IMR-90 (cell line): ENCODE measurements at regions not wholly inside any gene's neighbourhood (a gene's known extent, or its start where the extent isn't known, plus 50 kb on each side); places are given as distances from the start of the nearest gene placed in this dataset.

Experiments
- ATAC-seq: fragments of 200-7000 bp; cut with Tn5 transposase; 2 replicates; pipeline ENCODE4 v1.9.1; 2020; ENCODE audit warnings: low read depth, mild to moderate bottlenecking, moderate library complexity
- BruUV-seq: library from RNA; stranded (reverse); fragments of 400-500 nt; replicated peaks from 2 replicates; lab custom pipeline; 2021; lab: Mats Ljungman, UMichigan
- CTCF ChIA-PET: fragments of 300-600 bp; formaldehyde crosslinking; extraction: SDS; loops from one replicate; lab custom pipeline; 2021; ENCODE audit warnings: antibody characterized with exemption; lab: Yijun Ruan, JAX
- POLR2A ChIA-PET: fragments of 300-600 bp; sonication (Branson Sonifier 250); formaldehyde crosslinking; loops from one replicate; lab custom pipeline; 2022; ENCODE audit warnings: antibody characterized with exemption; ENCODE audit not compliant: unreplicated experiment; lab: Charles Lee
- DNase-seq: peaks from one replicate; pipeline ENCODE4 v3.0.0; 2013
- H2AFZ ChIP-seq: replicated peaks from 2 replicates; pipeline ENCODE3; 2013; ENCODE audit warnings: low read length, mild to moderate bottlenecking; ENCODE audit not compliant: poor library complexity
- H2AK5ac ChIP-seq: 2 replicates; pipeline ENCODE4 v1.6.1; 2013; ENCODE audit warnings: low read depth, low read length, inconsistent platforms
- H2AK9ac ChIP-seq: replicated peaks from 2 replicates; pipeline ENCODE3; 2013; ENCODE audit warnings: mild to moderate bottlenecking, low read depth, low read length, moderate library complexity; ENCODE audit not compliant: poor library complexity
- H2BK120ac ChIP-seq: 2 replicates; pipeline ENCODE4 v1.6.1; 2013; ENCODE audit warnings: low read depth, low read length, inconsistent platforms
- H2BK15ac ChIP-seq: 3 replicates; pipeline ENCODE4 v1.6.1; 2013; ENCODE audit warnings: low read depth, low read length, inconsistent platforms
- H2BK20ac ChIP-seq: 2 replicates; pipeline ENCODE4 v1.6.1; 2013; ENCODE audit warnings: low read depth, mild to moderate bottlenecking, inconsistent platforms, low read length, moderate library complexity
- H2BK5ac ChIP-seq: 2 replicates; pipeline ENCODE4 v1.6.1; 2013; ENCODE audit warnings: mild to moderate bottlenecking, low read depth, low read length, inconsistent platforms; ENCODE audit not compliant: poor library complexity, severe bottlenecking
- H3K14ac ChIP-seq: replicated peaks from 2 replicates; pipeline ENCODE4 v1.6.1; 2013; ENCODE audit warnings: low read depth, low read length, inconsistent platforms
- H3K18ac ChIP-seq: 2 replicates; pipeline ENCODE4 v1.6.1; 2013; ENCODE audit warnings: low read depth, low read length, control low read depth
- H3K23ac ChIP-seq: 2 replicates; pipeline ENCODE4 v1.6.1; 2013; ENCODE audit warnings: low read depth, low read length, inconsistent platforms
- H3K27ac ChIP-seq: 2 replicates; pipeline ENCODE4 v1.5.1; 2013; ENCODE audit warnings: mild to moderate bottlenecking, control low read depth, low read length; ENCODE audit not compliant: insufficient read depth
- H3K27me3 ChIP-seq: 2 replicates; pipeline ENCODE4 v1.6.1; 2013; ENCODE audit warnings: low read length; ENCODE audit not compliant: control insufficient read depth, insufficient read depth
- H3K36me3 ChIP-seq: 2 replicates; pipeline ENCODE4 v1.6.1; 2013; ENCODE audit warnings: low read length, mixed read lengths; ENCODE audit not compliant: control insufficient read depth, insufficient read depth
- H3K4ac ChIP-seq: 2 replicates; pipeline ENCODE4 v1.6.1; 2013; ENCODE audit warnings: low read depth, low read length, inconsistent platforms
- H3K4me1 ChIP-seq: 2 replicates; pipeline ENCODE4 v1.6.1; 2013; ENCODE audit warnings: low read length, mixed read lengths; ENCODE audit not compliant: control insufficient read depth, insufficient read depth
- H3K4me2 ChIP-seq: 2 replicates; pipeline ENCODE4 v1.6.1; 2013; ENCODE audit warnings: low read depth, mild to moderate bottlenecking, control low read depth, low read length, moderate library complexity
- H3K4me3 ChIP-seq: 2 replicates; pipeline ENCODE4 v1.5.1; 2013; ENCODE audit warnings: low read depth, mild to moderate bottlenecking, control low read depth, low read length, moderate library complexity; ENCODE audit not compliant: insufficient read depth
- H3K56ac ChIP-seq: 2 replicates; pipeline ENCODE4 v1.6.1; 2013; ENCODE audit warnings: low read length, inconsistent platforms; ENCODE audit not compliant: insufficient read depth; ENCODE audit errors: extremely low read depth
- H3K79me1 ChIP-seq, 2 experiments: 2 replicates each; pipeline ENCODE4 v1.6.1; 2013; ENCODE audit warnings: low read length in 2 of 2, inconsistent platforms in 1 of 2, low read depth in 1 of 2
- H3K9ac ChIP-seq: 2 replicates; pipeline ENCODE4 v1.6.1; 2013; ENCODE audit warnings: low read depth, low read length, control low read depth
- H3K9me1 ChIP-seq: 2 replicates; pipeline ENCODE4 v1.6.1; 2013; ENCODE audit warnings: low read length, inconsistent platforms; ENCODE audit not compliant: insufficient read depth
- H3K9me3 ChIP-seq: 2 replicates; pipeline ENCODE4 v1.6.1; 2013; ENCODE audit warnings: low read length; ENCODE audit not compliant: control insufficient read depth, insufficient read depth
- H4K20me1 ChIP-seq: 2 replicates; pipeline ENCODE4 v1.6.1; 2013; ENCODE audit warnings: low read length, inconsistent platforms; ENCODE audit not compliant: insufficient read depth
- H4K5ac ChIP-seq: 2 replicates; pipeline ENCODE4 v1.6.1; 2013; ENCODE audit warnings: mild to moderate bottlenecking, low read depth, low read length, control low read depth
- H4K8ac ChIP-seq, 2 experiments: 2 replicates each; pipeline ENCODE4 v1.6.1; 2013; ENCODE audit warnings: low read depth in 2 of 2, low read length in 2 of 2, control low read depth in 1 of 2, inconsistent platforms in 1 of 2
- H4K91ac ChIP-seq: 2 replicates; pipeline ENCODE4 v1.6.1; 2013; ENCODE audit warnings: low read depth, low read length, inconsistent platforms; ENCODE audit not compliant: insufficient read depth
- BHLHE40 ChIP-seq: fragments of 150-350 bp; IDR thresholded peaks from 2 replicates; pipeline ENCODE4 v1.6.1; 2016; ENCODE audit warnings: mild to moderate bottlenecking, low read depth, low read length
- CEBPB ChIP-seq: IDR thresholded peaks from 2 replicates; pipeline ENCODE4 v1.6.1; 2012; ENCODE audit warnings: low read depth, low read length, improper control_type of control experiment
- CHD1 ChIP-seq: IDR thresholded peaks from 2 replicates; pipeline ENCODE4 v1.6.1; 2012; ENCODE audit warnings: low read depth, low read length, improper control_type of control experiment
- FOS ChIP-seq: fragments of 150-350 bp; IDR thresholded peaks from 2 replicates; pipeline ENCODE4 v1.6.1; 2016; ENCODE audit warnings: low read depth, low read length
- MAFK ChIP-seq: IDR thresholded peaks from 2 replicates; pipeline ENCODE4 v1.6.1; 2012; ENCODE audit warnings: low read depth, low read length, improper control_type of control experiment
- MAZ ChIP-seq: IDR thresholded peaks from 2 replicates; pipeline ENCODE4 v1.6.1; 2012; ENCODE audit warnings: low read depth, mild to moderate bottlenecking, low read length, improper control_type of control experiment, moderate library complexity, borderline replicate concordance
- MXI1 ChIP-seq: IDR thresholded peaks from 2 replicates; pipeline ENCODE4 v1.6.1; 2012; ENCODE audit warnings: low read depth, mild to moderate bottlenecking, low read length, moderate library complexity, borderline replicate concordance
- NFE2L2 ChIP-seq: fragments of 150-350 bp; IDR thresholded peaks from 2 replicates; pipeline ENCODE4 v1.6.1; 2016; ENCODE audit warnings: low read depth, mild to moderate bottlenecking, low read length
- POLR2A ChIP-seq: IDR thresholded peaks from 2 replicates; pipeline ENCODE4 v1.6.1; 2012; ENCODE audit warnings: mild to moderate bottlenecking, low read depth, low read length
- RAD21 ChIP-seq: IDR thresholded peaks from 2 replicates; pipeline ENCODE4 v1.6.1; 2012; ENCODE audit warnings: low read length, improper control_type of control experiment
- RCOR1 ChIP-seq: IDR thresholded peaks from 2 replicates; pipeline ENCODE4 v1.6.1; 2012; ENCODE audit warnings: mild to moderate bottlenecking, low read length, improper control_type of control experiment; ENCODE audit not compliant: insufficient replicate concordance
- RFX5 ChIP-seq: IDR thresholded peaks from 2 replicates; pipeline ENCODE4 v1.8.0; 2012; ENCODE audit warnings: low read depth, mild to moderate bottlenecking, low read length, moderate library complexity
- SMC3 ChIP-seq: fragments of 150-350 bp; IDR thresholded peaks from 2 replicates; pipeline ENCODE4 v1.6.1; 2016; ENCODE audit warnings: low read depth, mild to moderate bottlenecking, antibody characterized with exemption, low read length, moderate library complexity
- WGBS, 2 experiments: methylation state at CpG; one replicate each; pipeline versions ENCODE4 v1.1.5 to v1.1.7; 2013; ENCODE audit warnings: missing lambda C conversion rate in 2 of 2; ENCODE audit not compliant: insufficient read length in 1 of 2; ENCODE audit errors: extremely low coverage in 2 of 2; 5-methylcytosine and 5-hydroxymethylcytosine counted together
- dilution Hi-C: fragments of 300-500 bp; cut with HindIII; formaldehyde crosslinking; loops from one replicate; pipeline ENCODE4 v1.14.3; 2018; ENCODE audit warnings: low sequenced_read_pairs; ENCODE audit not compliant: unreplicated experiment
- in situ Hi-C: fragments of 300-500 bp; cut with MboI; formaldehyde crosslinking; loops from 3 replicates; pipeline ENCODE4 v1.14.3; 2019; ENCODE audit warnings: low sequenced_read_pairs, inconsistent platforms, mixed read lengths
- intact Hi-C: fragments of 100-400 bp; cut with micrococcal nuclease; formaldehyde crosslinking; loops from 2 replicates; pipeline ENCODE4 v1.10.0; 2022
- TF ChIP-seq, protein P1 (sequence below): fragments of 150-350 bp; IDR thresholded peaks from 2 replicates; pipeline ENCODE4 v1.6.1; 2016; ENCODE audit warnings: low read depth, mild to moderate bottlenecking, low read length, moderate library complexity, borderline replicate concordance
- TF ChIP-seq, protein P2 (sequence below): fragments of 150-350 bp; IDR thresholded peaks from 2 replicates; pipeline ENCODE4 v1.6.1; 2017; ENCODE audit warnings: mild to moderate bottlenecking, antibody characterized with exemption, low read length, low read depth
- TF ChIP-seq, protein P3 (sequence below): conservative IDR thresholded peaks from 2 replicates; pipeline ENCODE4 v1.5.1; 2012; ENCODE audit warnings: mild to moderate bottlenecking, low read depth, low read length, improper control_type of control experiment

DNA sequence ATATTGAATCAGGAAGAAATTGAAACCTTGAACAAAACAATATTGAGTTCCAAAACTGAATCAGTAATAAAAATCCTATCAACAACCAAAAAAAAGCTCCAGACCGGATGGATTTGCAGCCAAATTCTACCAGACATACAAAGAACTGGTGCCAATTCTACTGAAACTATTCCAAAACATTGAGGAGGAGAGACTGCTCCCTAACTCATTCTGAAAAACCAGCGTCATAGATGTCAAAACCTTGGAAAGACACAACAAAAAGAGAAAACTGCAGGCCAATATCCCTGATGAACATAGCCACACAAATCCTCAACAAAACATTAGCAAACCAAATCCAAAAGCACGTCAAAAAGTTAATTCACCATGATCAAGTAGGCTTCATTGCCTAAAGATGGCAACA lies 353.8 kb downstream of the TMEM135 start:
- Histone ChIP-seq H4K5ac (no peak overlapping the region), H2BK15ac (no peak overlapping the region), H2BK120ac (no peak overlapping the region), H3K4ac (no peak overlapping the region), H3K9me3 (no peaks in the 10 kb centered on the region; the same call in 1 of the 2 replicates), H3K23ac (no peak overlapping the region), H3K27ac (no peak overlapping the region), H3K9ac (no peak overlapping the region), H2BK5ac (no peak overlapping the region), H3K18ac (no peak overlapping the region), H3K79me1 (no peaks in the 10 kb centered on the region), H4K8ac (no peak overlapping the region), H2AK5ac (no peak overlapping the region), H3K56ac (no peak overlapping the region), H3K4me2 (no peak overlapping the region), H4K91ac (no peak overlapping the region), H2AFZ (no peak overlapping the region), H2BK20ac (no peak overlapping the region), H3K4me3 (no peak overlapping the region), H3K36me3 (no peaks in the 10 kb centered on the region), H3K9me1 (no peaks in the 10 kb centered on the region), H3K14ac (no peak overlapping the region), H2AK9ac (no peak overlapping the region), H3K4me1 (no peaks in the 10 kb centered on the region), H3K27me3 (no peaks in the 10 kb centered on the region), H4K20me1 (no peaks in the 10 kb centered on the region)
- dilution Hi-C loops, result no loop called here
- DNase-seq, result no peak
- BruUV-seq, result no TSS peak
- TF ChIP-seq BHLHE40, result no peak
- TF ChIP-seq RAD21, result no peak
- TF ChIP-seq SMC3, result no peak
- TF ChIP-seq, protein P1, sequence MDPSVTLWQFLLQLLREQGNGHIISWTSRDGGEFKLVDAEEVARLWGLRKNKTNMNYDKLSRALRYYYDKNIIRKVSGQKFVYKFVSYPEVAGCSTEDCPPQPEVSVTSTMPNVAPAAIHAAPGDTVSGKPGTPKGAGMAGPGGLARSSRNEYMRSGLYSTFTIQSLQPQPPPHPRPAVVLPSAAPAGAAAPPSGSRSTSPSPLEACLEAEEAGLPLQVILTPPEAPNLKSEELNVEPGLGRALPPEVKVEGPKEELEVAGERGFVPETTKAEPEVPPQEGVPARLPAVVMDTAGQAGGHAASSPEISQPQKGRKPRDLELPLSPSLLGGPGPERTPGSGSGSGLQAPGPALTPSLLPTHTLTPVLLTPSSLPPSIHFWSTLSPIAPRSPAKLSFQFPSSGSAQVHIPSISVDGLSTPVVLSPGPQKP, result no peak
- TF ChIP-seq, protein P2, sequence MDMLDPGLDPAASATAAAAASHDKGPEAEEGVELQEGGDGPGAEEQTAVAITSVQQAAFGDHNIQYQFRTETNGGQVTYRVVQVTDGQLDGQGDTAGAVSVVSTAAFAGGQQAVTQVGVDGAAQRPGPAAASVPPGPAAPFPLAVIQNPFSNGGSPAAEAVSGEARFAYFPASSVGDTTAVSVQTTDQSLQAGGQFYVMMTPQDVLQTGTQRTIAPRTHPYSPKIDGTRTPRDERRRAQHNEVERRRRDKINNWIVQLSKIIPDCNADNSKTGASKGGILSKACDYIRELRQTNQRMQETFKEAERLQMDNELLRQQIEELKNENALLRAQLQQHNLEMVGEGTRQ, result no peak
- TF ChIP-seq, protein P3, sequence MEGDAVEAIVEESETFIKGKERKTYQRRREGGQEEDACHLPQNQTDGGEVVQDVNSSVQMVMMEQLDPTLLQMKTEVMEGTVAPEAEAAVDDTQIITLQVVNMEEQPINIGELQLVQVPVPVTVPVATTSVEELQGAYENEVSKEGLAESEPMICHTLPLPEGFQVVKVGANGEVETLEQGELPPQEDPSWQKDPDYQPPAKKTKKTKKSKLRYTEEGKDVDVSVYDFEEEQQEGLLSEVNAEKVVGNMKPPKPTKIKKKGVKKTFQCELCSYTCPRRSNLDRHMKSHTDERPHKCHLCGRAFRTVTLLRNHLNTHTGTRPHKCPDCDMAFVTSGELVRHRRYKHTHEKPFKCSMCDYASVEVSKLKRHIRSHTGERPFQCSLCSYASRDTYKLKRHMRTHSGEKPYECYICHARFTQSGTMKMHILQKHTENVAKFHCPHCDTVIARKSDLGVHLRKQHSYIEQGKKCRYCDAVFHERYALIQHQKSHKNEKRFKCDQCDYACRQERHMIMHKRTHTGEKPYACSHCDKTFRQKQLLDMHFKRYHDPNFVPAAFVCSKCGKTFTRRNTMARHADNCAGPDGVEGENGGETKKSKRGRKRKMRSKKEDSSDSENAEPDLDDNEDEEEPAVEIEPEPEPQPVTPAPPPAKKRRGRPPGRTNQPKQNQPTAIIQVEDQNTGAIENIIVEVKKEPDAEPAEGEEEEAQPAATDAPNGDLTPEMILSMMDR, result no peak
- TF ChIP-seq MXI1, result no peak
- TF ChIP-seq CHD1, result no peak
- TF ChIP-seq RCOR1, result no peak
- TF ChIP-seq CEBPB, result no peak
- TF ChIP-seq NFE2L2, result no peak
- TF ChIP-seq MAFK, result no peak
- TF ChIP-seq MAZ, result no peak
- TF ChIP-seq RFX5, result no peak
- no peak for TF ChIP-seq POLR2A
- TF ChIP-seq FOS, result no peak
- ChIA-PET CTCF (no interaction called here), POLR2A (no interaction called here)
- ATAC-seq, result no peak
- in situ Hi-C loops, result no loop called here
- no CpG with 5 or more reads among the region's 3 CpGs for WGBS, 2 experiments
- intact Hi-C loops, result no loop called here
